ENCODE measurements at regions not wholly inside any gene's neighbourhood (a gene's known extent, or its start where the extent isn't known, plus 50 kb on each side); places are given as distances from the start of the nearest gene placed in this dataset.

DNA sequence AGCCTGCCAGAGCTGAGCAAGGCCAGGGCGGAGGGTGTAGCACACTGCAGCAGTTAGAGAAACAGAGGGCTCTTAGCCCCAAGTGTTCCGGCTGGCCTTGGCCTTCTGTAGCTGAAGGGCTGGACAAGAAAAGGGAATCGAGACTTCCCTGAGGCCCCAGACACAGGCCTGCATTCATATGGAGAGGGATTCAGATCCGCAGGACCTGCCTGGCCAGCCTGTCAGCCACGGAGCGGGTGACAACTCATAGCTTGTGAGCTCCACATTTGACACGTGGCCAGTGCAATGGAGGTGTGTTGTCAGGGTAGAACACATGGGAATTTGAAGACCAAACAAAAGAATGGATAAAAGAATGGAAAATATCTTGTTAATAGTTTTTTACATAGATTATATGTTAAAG, 182.2 kb upstream of the GSC start:
- TF ChIP-seq, protein P1, sequence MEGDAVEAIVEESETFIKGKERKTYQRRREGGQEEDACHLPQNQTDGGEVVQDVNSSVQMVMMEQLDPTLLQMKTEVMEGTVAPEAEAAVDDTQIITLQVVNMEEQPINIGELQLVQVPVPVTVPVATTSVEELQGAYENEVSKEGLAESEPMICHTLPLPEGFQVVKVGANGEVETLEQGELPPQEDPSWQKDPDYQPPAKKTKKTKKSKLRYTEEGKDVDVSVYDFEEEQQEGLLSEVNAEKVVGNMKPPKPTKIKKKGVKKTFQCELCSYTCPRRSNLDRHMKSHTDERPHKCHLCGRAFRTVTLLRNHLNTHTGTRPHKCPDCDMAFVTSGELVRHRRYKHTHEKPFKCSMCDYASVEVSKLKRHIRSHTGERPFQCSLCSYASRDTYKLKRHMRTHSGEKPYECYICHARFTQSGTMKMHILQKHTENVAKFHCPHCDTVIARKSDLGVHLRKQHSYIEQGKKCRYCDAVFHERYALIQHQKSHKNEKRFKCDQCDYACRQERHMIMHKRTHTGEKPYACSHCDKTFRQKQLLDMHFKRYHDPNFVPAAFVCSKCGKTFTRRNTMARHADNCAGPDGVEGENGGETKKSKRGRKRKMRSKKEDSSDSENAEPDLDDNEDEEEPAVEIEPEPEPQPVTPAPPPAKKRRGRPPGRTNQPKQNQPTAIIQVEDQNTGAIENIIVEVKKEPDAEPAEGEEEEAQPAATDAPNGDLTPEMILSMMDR (IDR thresholded peaks at IDR 0.05) = no peak
- no peak overlapping the region for H3K27ac ChIP-seq
- intact Hi-C loops (cut with DNase I) = no loop called here
- no peaks in the 10 kb centered on the region for H3K36me3 ChIP-seq
- no peaks in the 10 kb centered on the region for H3K4me1 ChIP-seq
- H3K9me3 ChIP-seq = no peaks in the 10 kb centered on the region
- H3K4me3 ChIP-seq = no peak overlapping the region
- peaks cover 0 to 9% of the 10 kb centered on the region in 2 donors for H3K27me3 ChIP-seq
- ATAC-seq = no peak
- no peak for DNase-seq

DNA sequence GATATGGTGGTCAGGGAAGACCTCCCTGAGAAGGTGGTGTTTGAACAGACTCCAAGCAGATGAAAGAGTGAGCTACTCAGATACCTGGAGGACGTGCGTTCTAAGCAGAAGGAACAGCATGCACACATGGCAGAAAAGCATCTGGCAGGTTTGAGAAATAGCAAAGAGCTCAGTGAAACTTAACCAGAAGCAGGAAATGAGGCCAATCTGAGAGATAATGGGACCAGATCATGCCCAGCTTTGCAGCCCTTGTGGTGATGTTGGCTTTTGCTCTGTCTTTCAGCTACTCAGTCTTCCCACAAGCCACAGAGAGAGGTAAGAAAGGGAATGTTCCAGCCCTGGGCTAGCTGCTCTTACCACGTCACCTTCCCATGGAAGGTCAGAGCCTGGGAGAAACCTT, 176.3 kb upstream of the GSC start:
- ATAC-seq (no peak), DNase-seq (no peak)
- Histone ChIP-seq H3K36me3 (no peaks in the 10 kb centered on the region), H3K27ac (no peak overlapping the region), H3K4me3 (no peak overlapping the region), H3K9me3 (no peaks in the 10 kb centered on the region), H3K4me1 (no peaks in the 10 kb centered on the region), H3K27me3 (no peaks in the 10 kb centered on the region)
- TF ChIP-seq, protein P1 (IDR thresholded peaks at IDR 0.05) = no peak
- intact Hi-C loops (cut with DNase I) = no loop called here

DNA sequence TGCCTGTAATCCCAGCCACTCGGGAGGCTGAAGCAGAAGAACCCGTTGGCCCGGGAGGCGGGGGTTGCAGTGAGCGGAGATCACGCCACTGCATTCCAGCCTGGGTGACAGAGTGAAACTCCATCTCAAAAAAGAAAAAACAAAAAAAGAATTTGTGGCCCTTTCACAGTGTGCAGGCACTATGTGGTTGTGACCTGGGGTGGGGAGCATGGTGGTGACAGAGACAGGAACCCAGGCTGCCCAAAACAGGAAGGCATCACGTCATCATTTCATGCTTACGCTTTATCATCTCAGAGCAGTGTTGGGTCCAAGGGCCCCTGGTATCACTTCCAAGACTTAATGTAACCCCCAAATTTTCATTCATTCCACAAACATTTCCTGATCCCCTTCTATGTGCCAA, 175.7 kb upstream of the GSC start:
- H3K4me3 ChIP-seq = no peak overlapping the region

DNA sequence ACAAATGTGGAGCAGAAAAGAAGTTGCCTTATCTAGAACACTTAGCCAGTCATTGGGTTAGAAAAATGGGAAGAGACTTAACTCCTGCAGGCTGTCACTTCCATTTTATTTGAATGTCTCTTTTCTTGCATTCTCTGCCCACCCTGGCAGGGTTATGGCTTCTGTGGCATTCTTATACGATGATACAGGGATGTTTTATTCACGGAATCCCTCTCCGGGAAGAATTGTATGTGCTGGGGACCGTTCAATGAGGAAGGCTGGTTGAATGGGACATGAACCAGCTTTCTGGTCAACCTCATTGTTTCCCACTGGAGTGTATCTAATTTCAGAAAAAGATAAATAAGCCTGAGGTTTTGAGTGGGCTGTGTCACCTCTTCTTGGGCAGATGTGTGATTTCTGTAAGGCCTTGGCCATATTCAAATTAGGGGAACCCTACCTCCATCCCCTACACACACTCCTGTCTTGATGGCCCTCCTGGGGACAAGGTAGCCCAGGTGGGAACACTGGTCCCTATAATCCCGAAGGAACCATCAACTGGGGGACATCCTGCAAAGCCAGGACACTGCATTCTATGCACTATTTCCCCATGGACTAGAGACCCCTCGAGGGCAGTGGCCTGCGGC, 174.8 kb upstream of the GSC start:
- Histone ChIP-seq H3K4me1 (no peaks in the 10 kb centered on the region), H3K4me3 (no peak overlapping the region), H3K36me3 (no peaks in the 10 kb centered on the region), H3K27ac (no peak overlapping the region), H3K9me3 (no peaks in the 10 kb centered on the region), H3K27me3 (no peaks in the 10 kb centered on the region)
- TF ChIP-seq, protein P1 (IDR thresholded peaks at IDR 0.05) = no peak
- intact Hi-C loops (cut with DNase I) = no loop called here
- DNase-seq = no peak
- ATAC-seq = no peak

More for the DNA sequence above, 175.7 kb upstream of the GSC start:
- no peak overlapping the region for H3K27ac ChIP-seq
- intact Hi-C loops (cut with DNase I) = no loop called here
- H3K27me3 ChIP-seq = no peaks in the 10 kb centered on the region
- H3K9me3 ChIP-seq = no peaks in the 10 kb centered on the region
- H3K36me3 ChIP-seq = no peaks in the 10 kb centered on the region
- no peak for ATAC-seq
- DNase-seq = no peak
- H3K4me1 ChIP-seq = no peaks in the 10 kb centered on the region
- TF ChIP-seq, protein P1 (IDR thresholded peaks at IDR 0.05) = no peak

DNA sequence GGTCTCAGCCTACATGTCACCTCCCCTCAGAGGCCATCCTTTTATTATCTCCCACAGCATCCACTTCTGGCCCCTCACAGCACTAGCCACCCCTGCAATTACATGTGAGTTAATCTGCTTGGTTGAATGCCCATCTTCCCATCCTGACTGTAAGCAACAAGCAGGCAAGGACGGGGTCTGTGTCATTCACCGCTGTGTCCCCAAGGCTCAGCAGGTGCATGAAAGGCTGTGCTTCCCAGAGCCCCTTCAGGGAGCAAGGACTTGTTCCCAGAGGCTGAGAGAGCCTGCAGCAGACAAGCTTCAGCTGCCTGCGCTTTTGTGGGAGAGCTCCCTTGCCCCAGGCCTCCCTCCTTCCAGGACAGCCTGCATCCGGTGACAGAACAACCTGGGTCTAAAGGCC, 172.7 kb upstream of the GSC start:
- DNase-seq (no peak), ATAC-seq (no peak)
- Histone ChIP-seq H3K9me3 (no peaks in the 10 kb centered on the region), H3K4me3 (no peak overlapping the region), H3K27ac (no peak overlapping the region), H3K27me3 (no peaks in the 10 kb centered on the region), H3K4me1 (no peaks in the 10 kb centered on the region), H3K36me3 (no peaks in the 10 kb centered on the region)
- intact Hi-C loops (cut with DNase I) = no loop called here
- TF ChIP-seq, protein P1 (IDR thresholded peaks at IDR 0.05) = no peak

Measured in left lung (tissue), 4 donors.